Activated T-helper 17 cell treated with anti-CD3 and anti-CD28 coated beads, Interleukin-2, amount 50 U/mL, for 72 hours (primary cell): ENCODE measurements at regions not wholly inside any gene's neighbourhood (a gene's known extent, or its start where the extent isn't known, plus 50 kb on each side); places are given as distances from the start of the nearest gene placed in this dataset.

Source experiments
- ATAC-seq: fragments of 150-1000 bp; cut with Tn5 transposase; replicated peaks from 2 replicates; pipeline ENCODE4 v1.10.0; 2021; ENCODE audit warnings: mild to moderate bottlenecking, moderate library complexity
- H3K27ac Mint-ChIP-seq: one replicate; pipeline ENCODE4 v1.8.0; 2022; ENCODE audit warnings: mixed read lengths
- H3K27me3 Mint-ChIP-seq: one replicate; pipeline ENCODE4 v1.8.0; 2022; ENCODE audit warnings: mixed read lengths
- H3K36me3 Mint-ChIP-seq: one replicate; pipeline ENCODE4 v1.8.0; 2022; ENCODE audit warnings: low read depth, mild to moderate bottlenecking, mixed read lengths
- H3K4me1 Mint-ChIP-seq: one replicate; pipeline ENCODE4 v1.8.0; 2022; ENCODE audit warnings: mixed read lengths
- H3K4me3 Mint-ChIP-seq: one replicate; pipeline ENCODE4 v1.8.0; 2022; ENCODE audit warnings: mild to moderate bottlenecking, mixed read lengths
- H3K9me3 Mint-ChIP-seq: one replicate; pipeline ENCODE4 v1.8.0; 2022; ENCODE audit warnings: mixed read lengths

DNA sequence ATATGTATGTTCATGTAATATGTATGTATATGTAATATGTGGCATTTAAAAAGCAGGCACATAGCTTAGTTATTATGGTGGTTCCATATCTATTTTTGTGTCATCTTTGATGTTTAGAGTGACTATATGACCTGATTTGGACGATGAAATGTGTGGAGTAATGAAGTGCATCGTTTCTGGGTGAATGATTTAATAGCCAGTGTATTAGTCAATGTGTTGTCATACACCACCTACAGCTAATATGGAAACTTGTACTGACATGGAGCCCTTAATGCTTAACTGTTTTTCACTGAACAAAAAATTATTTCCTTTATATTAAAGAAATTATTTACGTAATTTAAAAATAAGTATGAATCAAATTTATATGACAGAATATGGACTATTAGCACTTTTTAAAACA lies 292.3 kb upstream of the FSTL5 start:
- Mint-ChIP-seq H3K4me3 (no peak overlapping the region), H3K9me3 (no peaks in the 10 kb centered on the region), H3K27ac (no peak overlapping the region), H3K27me3 (no peaks in the 10 kb centered on the region), H3K36me3 (no peaks in the 10 kb centered on the region), H3K4me1 (no peaks in the 10 kb centered on the region)
- no peak for ATAC-seq

DNA sequence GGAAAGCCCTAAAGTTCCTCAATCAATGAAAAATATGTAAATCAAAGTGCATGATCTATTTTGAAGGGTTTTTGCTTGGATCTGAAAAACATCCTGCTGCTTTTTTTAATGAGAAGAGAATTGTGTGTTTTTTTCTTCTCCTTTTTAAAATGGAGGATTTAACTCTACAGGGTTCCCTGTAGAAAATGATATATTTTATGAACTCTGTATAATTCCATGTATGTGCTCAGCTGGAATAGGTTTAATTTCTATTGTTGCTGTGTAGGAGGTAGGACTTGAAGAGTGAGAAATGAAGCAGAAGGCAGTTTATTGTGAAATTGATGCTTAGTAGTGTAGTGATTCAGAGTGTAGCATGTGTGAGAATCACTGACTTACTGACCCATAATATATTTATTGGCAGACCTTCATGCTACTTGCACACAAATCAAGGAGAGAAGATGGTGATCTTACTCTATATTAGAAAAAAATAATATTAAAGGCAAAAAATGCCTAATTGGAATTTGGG lies 286.8 kb upstream of the FSTL5 start:
- H3K36me3 Mint-ChIP-seq, result no peaks in the 10 kb centered on the region
- H3K9me3 Mint-ChIP-seq, result no peaks in the 10 kb centered on the region
- no peaks in the 10 kb centered on the region for H3K4me1 Mint-ChIP-seq
- ATAC-seq, result no peak
- H3K27me3 Mint-ChIP-seq, result no peaks in the 10 kb centered on the region
- no peak overlapping the region for H3K4me3 Mint-ChIP-seq
- no peak overlapping the region for H3K27ac Mint-ChIP-seq

DNA sequence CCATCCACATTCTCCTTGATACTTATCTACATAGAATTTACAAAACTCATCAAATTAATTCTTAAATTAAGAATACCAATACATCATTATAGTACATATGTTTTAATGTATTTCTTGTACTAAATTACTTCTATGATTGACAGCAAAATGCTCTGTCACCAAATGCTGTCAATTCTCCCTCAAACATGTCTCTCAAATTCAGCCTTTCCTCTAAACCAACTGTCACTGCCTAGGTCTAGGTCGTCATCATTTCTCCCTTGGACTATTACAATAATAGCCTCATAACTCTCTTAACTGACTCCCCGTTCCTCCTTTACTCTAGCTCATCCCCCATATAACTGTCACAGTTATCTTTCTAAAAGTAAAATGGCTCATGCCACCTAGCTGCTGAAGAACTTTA lies 279.7 kb upstream of the FSTL5 start:
- Mint-ChIP-seq H3K4me1 (no peaks in the 10 kb centered on the region), H3K4me3 (no peak overlapping the region), H3K36me3 (no peaks in the 10 kb centered on the region), H3K9me3 (no peaks in the 10 kb centered on the region), H3K27me3 (no peaks in the 10 kb centered on the region), H3K27ac (no peak overlapping the region)
- ATAC-seq, result no peak

DNA sequence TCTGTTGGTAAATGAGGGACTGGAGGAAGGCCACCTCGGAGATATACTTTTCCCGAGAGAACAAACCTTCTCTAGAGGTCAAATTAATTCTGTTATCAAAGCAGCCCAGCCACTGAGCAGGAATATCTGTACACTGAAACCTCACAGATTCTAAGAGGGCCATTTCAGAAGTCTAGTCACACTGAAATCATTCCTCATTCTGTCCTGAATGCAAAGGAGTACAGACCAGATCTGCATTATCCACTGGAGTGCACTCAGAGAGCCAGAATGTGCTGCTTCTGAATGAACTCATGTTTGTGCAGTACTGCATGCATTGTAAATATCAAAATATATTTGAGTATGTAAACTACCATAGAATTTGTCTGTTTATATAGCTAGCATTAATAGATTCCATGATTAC lies 278.3 kb upstream of the FSTL5 start:
- H3K9me3 Mint-ChIP-seq, result no peaks in the 10 kb centered on the region
- no peak overlapping the region for H3K27ac Mint-ChIP-seq
- H3K4me3 Mint-ChIP-seq, result no peak overlapping the region
- no peak for ATAC-seq
- H3K36me3 Mint-ChIP-seq, result no peaks in the 10 kb centered on the region
- H3K4me1 Mint-ChIP-seq, result no peaks in the 10 kb centered on the region
- H3K27me3 Mint-ChIP-seq, result no peaks in the 10 kb centered on the region

DNA sequence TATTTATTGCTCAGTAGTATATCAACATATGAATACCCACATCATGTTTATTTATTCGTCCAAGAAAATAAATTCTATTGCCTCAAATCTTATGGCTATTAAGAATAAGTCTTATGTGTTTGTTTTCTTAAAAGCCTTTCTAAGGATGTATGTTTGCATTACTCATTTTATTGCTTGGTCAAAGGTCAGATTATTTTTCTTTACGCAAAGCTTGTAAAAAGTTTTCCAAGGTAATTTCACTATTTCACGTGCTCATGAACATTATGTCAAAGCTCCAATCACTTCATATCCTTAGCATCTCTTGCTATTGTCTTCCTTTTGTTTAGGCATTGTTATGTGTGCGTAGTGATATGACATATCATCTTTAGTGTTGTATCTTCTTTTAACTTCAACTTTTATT lies 258.5 kb upstream of the FSTL5 start:
- H3K36me3 Mint-ChIP-seq, result no peaks in the 10 kb centered on the region
- no peak for ATAC-seq
- peaks cover 3% of the 10 kb centered on the region for H3K9me3 Mint-ChIP-seq
- no peak overlapping the region for H3K4me3 Mint-ChIP-seq
- H3K27ac Mint-ChIP-seq, result no peak overlapping the region
- no peaks in the 10 kb centered on the region for H3K4me1 Mint-ChIP-seq
- no peaks in the 10 kb centered on the region for H3K27me3 Mint-ChIP-seq

DNA sequence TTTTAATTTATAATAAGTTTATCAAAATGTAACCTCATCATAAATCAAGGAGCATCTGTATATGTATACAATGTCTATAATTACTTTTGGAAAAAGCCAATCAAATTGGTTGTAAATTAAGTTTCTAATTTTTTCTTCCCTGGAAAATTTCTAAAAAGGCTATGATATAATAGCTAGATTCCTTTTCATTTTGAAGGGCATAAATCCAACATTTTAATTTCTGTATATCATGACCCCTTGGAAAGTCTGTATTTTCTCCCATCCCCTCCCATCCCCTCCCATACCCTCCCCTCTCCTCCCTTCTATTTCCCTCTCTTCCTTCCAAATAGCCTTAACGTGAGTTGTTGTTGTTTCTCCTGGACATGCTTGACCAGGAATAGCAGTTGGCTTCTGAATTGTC lies 247.1 kb upstream of the FSTL5 start:
- H3K27me3 Mint-ChIP-seq, result no peaks in the 10 kb centered on the region
- peaks cover 3% of the 10 kb centered on the region for H3K9me3 Mint-ChIP-seq
- no peak overlapping the region for H3K27ac Mint-ChIP-seq
- no peak overlapping the region for H3K4me3 Mint-ChIP-seq
- no peaks in the 10 kb centered on the region for H3K4me1 Mint-ChIP-seq
- ATAC-seq, result no peak
- no peaks in the 10 kb centered on the region for H3K36me3 Mint-ChIP-seq

DNA sequence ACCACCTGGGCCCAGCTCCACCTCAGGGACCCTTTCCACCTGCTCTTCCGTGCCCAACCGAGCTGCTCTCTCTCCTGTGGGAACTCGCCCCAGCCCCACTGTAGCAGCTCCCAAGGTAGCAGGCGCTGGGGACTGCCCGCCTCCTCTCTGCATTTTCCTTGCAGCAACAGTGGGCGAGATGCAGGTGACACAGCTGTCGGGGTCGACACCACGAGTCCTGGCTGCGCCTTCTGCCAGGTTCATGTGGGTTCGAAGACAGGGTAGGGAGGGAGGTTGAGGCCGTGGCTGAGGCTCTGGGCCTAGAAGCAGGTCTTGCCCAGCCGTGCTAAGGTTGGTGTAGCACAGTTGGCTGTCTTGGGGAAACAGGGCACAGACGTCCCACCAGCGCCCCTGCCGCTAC lies 245.2 kb upstream of the FSTL5 start:
- Mint-ChIP-seq H3K4me3 (no peak overlapping the region), H3K27me3 (no peaks in the 10 kb centered on the region), H3K36me3 (no peaks in the 10 kb centered on the region), H3K4me1 (no peaks in the 10 kb centered on the region), H3K9me3 (peaks cover 3% of the 10 kb centered on the region), H3K27ac (no peak overlapping the region)
- ATAC-seq, result no peak

DNA sequence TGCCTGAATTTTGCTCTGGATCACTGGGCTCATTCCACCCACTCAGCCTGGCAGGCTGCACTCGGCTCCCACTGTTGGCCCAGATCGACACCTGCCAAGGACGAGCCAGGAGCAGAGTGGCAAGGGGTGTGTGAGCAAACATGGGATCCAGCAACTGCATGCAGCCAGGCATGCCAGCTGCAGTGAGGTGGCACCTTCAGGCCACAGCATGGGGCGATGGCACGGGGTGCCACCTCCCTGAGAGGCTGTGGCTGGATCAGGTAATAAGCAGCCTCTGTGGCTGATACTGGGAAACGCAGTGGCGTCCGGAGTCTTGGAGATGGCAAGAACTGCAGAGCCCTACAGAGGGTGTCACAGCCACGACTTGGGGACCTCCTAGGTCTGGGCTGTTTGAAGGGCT lies 244.5 kb upstream of the FSTL5 start:
- Mint-ChIP-seq H3K4me3 (no peak overlapping the region), H3K27me3 (no peaks in the 10 kb centered on the region), H3K9me3 (peaks cover 3% of the 10 kb centered on the region), H3K4me1 (no peaks in the 10 kb centered on the region), H3K36me3 (no peaks in the 10 kb centered on the region), H3K27ac (no peak overlapping the region)
- ATAC-seq, result no peak

DNA sequence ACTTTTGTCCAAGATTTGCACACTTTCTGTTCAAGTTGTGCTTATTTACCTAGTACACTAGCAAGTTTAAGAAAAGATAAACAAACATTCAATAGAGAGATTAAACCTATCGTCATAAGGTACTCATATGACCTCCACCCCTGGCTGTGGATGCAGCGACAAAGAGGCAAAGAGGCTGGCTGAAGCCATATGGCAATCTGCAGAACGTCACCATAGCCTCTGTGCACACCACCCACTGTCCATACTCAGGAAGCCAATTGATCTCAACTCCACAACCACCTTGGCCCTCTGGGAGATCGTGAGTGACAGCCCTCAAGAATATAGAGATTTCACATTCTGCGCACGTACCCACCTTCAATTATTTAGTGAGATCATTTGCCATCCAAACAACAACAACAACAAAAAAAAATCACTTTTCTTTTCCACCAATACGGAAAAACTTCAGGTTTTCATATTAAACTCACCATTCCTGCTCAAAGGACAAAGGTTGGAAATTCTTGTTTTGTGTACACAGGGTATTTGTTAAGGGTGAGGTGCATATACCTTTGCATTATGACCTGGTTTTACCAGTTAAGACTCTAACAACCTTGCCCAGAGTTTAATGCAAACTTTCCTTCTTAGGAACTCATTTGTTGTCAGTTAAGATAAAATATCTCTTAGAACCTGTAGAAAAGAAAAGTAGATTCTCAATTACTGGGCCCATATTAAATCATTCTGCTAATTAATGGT lies 243.0 kb upstream of the FSTL5 start:
- Mint-ChIP-seq H3K27ac (no peak overlapping the region), H3K36me3 (no peaks in the 10 kb centered on the region), H3K9me3 (no peaks in the 10 kb centered on the region), H3K4me3 (no peak overlapping the region), H3K4me1 (no peaks in the 10 kb centered on the region), H3K27me3 (no peaks in the 10 kb centered on the region)
- ATAC-seq, result no peak

DNA sequence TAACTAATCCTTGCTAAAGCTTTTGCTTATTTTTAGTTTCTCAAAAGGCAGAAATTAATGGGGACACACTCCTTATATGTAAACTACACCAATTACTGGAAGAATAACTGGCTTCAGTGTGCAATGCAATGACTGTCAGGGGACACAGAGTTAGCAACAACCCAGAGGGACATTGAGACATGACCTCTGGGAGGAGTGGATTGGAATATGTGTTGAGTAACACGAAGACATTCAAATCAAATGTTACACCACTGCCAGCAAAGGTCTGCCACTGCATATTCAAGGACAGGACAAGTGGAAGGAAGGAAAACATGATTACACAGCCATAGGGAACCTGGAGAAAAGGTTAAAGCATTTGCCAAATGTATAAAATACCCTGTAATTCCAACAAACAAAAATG lies 240.1 kb upstream of the FSTL5 start:
- no peaks in the 10 kb centered on the region for H3K36me3 Mint-ChIP-seq
- ATAC-seq, result no peak
- no peak overlapping the region for H3K27ac Mint-ChIP-seq
- H3K9me3 Mint-ChIP-seq, result no peaks in the 10 kb centered on the region
- H3K4me1 Mint-ChIP-seq, result no peaks in the 10 kb centered on the region
- no peak overlapping the region for H3K4me3 Mint-ChIP-seq
- H3K27me3 Mint-ChIP-seq, result no peaks in the 10 kb centered on the region

DNA sequence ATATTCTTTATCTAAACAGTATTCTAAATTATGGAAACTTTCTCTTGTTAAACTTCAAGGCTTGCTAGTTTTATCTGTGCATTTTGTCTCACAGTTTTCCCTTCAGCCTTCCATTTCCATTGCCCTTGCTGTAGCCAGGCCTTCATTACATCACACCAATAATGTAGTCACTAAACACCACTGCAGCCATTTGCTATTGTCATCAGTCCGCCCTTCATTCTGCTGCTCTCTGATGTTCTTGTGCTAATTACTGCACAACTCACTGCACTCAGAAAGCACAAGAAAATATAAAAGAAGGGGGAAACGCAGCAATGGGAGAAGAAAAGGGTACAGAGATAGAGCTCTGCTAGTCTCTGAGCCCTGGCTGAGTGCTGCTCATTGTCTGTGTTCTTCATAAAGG lies 239.6 kb upstream of the FSTL5 start:
- Mint-ChIP-seq H3K9me3 (no peaks in the 10 kb centered on the region), H3K4me1 (no peaks in the 10 kb centered on the region), H3K27me3 (no peaks in the 10 kb centered on the region), H3K36me3 (no peaks in the 10 kb centered on the region), H3K27ac (no peak overlapping the region), H3K4me3 (no peak overlapping the region)
- no peak for ATAC-seq

DNA sequence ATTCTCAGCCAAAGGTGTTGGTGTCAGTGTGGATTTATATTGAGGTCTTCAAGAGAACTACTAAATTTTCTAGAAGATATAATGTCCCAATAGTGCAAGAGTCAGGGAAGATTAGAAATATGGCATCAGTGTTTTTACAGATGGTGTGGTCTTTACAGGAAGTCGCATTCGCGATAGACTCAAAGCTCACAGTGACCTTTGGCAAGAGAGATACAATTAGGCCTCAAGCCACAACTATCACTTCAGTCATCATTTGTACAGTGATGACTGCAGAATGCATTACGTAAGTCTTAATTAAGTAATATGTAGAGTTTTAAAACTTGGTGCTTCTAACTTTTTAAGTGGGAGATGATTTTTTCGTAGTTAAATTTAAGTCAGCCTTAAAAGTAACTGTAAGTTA lies 237.2 kb upstream of the FSTL5 start:
- Mint-ChIP-seq H3K9me3 (peaks cover 4% of the 10 kb centered on the region), H3K4me1 (no peaks in the 10 kb centered on the region), H3K27me3 (no peaks in the 10 kb centered on the region), H3K36me3 (no peaks in the 10 kb centered on the region), H3K27ac (no peak overlapping the region), H3K4me3 (no peak overlapping the region)
- no peak for ATAC-seq

DNA sequence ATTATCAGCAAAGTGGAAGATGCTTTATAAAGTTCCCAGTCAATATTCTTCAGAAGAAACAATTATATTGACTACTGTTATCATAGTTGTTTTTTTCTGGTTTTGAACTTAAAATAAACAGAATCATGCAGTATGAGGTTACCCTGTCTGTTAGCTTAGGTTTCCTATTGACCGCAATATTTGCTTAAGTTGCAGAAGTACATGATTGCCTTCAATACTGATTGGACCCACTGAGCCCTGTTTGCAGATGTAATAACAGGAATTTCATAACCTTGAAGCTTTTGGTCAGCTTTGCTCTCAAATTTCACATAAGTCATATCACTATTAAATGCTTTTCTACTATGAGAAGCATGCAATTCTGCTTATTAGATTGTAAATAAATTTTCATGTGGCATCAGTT lies 229.1 kb upstream of the FSTL5 start:
- no peaks in the 10 kb centered on the region for H3K36me3 Mint-ChIP-seq
- H3K27ac Mint-ChIP-seq, result no peak overlapping the region
- no peaks in the 10 kb centered on the region for H3K4me1 Mint-ChIP-seq
- no peak overlapping the region for H3K4me3 Mint-ChIP-seq
- no peaks in the 10 kb centered on the region for H3K27me3 Mint-ChIP-seq
- H3K9me3 Mint-ChIP-seq, result peaks cover 9% of the 10 kb centered on the region
- ATAC-seq, result no peak

DNA sequence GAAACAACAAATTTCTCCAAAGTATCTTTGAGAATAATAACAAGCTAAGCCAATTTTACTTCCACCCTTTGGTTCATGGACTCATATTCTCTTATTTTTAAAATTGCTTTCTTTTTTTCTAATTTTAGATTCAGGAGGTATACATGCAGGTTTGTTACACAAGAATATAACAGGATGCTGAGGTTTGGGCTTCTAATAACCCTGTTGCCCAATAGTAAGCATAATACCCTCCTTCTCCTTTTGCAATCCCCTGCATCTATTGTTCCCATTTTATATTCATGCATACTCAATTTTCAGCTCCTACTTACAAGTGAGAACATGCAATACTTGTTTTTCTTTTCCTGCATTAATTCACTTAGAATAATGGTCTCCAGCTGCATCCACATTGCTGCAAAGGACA lies 202.3 kb upstream of the FSTL5 start:
- H3K27me3 Mint-ChIP-seq, result no peaks in the 10 kb centered on the region
- H3K36me3 Mint-ChIP-seq, result no peaks in the 10 kb centered on the region
- ATAC-seq, result no peak
- no peak overlapping the region for H3K4me3 Mint-ChIP-seq
- H3K9me3 Mint-ChIP-seq, result peaks cover 9% of the 10 kb centered on the region
- no peak overlapping the region for H3K27ac Mint-ChIP-seq
- no peaks in the 10 kb centered on the region for H3K4me1 Mint-ChIP-seq

DNA sequence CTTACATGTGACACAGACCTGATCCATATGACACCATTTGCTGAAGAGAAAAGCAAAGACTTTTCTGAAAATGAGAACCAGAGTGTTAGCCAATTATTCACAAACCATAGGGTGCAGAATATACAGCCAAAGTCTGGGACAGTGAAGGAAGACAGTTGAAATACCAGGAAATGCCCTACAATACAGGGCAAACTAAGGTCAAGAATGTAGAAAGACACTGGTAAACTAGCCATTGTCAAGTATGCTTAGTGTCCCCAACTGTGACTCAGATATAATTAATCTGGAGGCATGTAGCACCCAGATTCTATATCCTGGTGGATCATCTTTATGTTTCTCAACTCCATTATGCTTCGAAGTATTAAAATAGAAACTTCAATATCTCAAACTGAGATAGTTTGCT lies 200.9 kb upstream of the FSTL5 start:
- Mint-ChIP-seq H3K9me3 (peaks cover 13% of the 10 kb centered on the region), H3K27me3 (no peaks in the 10 kb centered on the region), H3K36me3 (no peaks in the 10 kb centered on the region), H3K4me3 (no peak overlapping the region), H3K27ac (no peak overlapping the region), H3K4me1 (no peaks in the 10 kb centered on the region)
- ATAC-seq, result no peak
